Activated CD4-positive, CD25-positive, alpha-beta regulatory T cell treated with anti-CD3 and anti-CD28 coated beads, Interleukin-2, amount 50 U/mL, for 24 hours (primary cell): ENCODE measurements at regions not wholly inside any gene's neighbourhood (a gene's known extent, or its start where the extent isn't known, plus 50 kb on each side); places are given as distances from the start of the nearest gene placed in this dataset.
A peak's percentile ranks its signal among the peaks of the same experiment; 100 is the strongest.

Experiments
- ATAC-seq, 2 donors: fragments of 150-1000 bp; cut with Tn5 transposase; one replicate each; pipeline ENCODE4 v1.10.0; 2021; ENCODE audit warnings: mild to moderate bottlenecking in 1 of 2, moderate library complexity in 1 of 2

- ATAC-seq, result no peak
These were observed 593.0 kb upstream of the ATP2B1 start for GRCh38 chr12:90301561-90302133.

- no peak for ATAC-seq
These were observed 592.5 kb upstream of the ATP2B1 start for GRCh38 chr12:90301095-90301494.

GRCh38 chr12:90299666-90300065, 591.0 kb upstream of the ATP2B1 start:
- ATAC-seq, result no peak

GRCh38 chr12:90299121-90299520, 590.5 kb upstream of the ATP2B1 start:
- ATAC-seq, result peak; percentile 68 to 75

GRCh38 chr12:90298289-90298948, 589.8 kb upstream of the ATP2B1 start:
- peak in 1 of 2 donors; percentile 35 for ATAC-seq

GRCh38 chr12:90295858-90296257, 587.2 kb upstream of the ATP2B1 start:
- no peak for ATAC-seq

DNA sequence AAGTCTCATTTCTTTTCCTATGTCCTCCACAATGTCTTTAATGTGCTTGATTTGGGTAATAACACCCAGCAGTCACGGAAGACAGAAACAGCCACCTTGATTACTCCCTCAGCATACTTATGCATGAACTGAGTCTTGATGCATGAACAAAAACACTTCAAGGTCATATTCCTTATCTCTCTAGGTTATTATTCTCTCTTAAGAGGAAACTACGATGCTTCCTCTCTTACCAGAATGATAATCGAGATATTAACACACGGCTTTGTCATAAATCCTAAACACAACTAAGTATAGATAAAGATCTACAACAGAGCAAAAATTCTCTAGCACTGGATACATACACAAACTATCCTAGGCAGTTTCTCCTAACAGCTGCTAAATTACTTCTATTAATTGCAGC, 583.5 kb upstream of the ATP2B1 start:
- ATAC-seq, result no peak

DNA sequence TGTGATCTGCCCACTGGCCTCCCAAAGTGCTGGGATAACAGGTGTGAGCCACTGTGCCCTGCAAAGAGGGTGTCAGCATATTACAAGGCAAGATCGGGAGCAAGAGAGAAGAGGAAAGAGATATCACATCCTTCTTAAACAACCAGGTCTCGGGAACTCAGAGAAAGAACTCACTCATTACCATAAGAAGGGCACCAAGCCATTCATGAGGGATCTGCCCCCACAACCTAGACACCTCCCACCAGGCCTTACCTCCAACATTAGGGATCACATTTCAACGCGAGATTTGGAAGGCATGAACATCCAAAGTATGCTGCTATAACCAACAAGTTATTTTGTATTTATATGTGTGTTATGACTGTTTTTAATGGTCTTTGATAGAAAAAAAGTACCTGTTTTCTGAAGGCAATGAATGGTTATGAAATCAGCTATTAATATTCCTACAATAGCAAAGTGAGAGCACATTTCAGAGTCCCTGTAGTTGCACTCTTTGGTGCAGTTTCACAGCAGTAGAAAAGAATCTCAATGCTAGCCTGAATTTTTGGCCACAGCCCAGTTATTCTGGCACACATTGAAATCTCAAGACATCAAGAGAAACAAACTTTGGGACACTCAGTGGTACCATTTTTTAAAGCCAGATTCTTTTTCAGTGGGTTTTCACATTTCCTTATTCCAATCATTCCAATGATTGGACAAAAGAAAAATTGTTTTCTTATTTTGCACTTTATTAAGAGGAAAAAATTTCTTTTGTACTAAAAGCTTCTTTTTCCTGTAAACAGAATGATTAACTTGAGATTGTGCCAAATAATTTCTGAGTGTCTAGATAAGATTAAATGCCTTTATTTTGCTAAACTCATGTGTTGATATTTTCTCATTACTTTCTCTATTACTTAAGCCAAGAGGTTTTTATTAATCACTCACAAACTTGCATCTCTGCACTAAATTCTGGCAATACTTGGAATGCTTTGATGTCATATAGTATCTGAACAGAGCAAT, 582.6 kb upstream of the ATP2B1 start:
- no peak for ATAC-seq

DNA sequence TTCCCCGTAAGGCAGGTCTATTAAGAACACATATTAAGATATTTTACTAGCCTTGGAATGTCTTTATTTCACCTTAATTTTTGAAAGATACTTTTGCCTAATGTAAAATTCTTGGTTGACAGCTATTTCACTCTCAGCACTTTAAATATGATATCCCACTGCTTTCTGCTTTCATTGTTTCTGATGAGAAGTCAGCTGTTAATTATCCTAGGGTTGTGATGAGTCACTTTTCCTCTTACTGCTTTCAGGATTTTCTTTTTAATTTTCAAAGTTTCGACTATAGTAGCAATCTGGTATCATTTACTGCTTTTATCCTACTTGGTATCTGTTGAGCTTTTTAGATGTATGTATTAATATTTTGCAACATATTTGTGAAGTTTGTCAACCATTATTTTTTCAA, 578.9 kb upstream of the ATP2B1 start:
- no peak for ATAC-seq

GRCh38 chr12:90281154-90281868, 572.7 kb upstream of the ATP2B1 start:
- ATAC-seq, result no peak

DNA sequence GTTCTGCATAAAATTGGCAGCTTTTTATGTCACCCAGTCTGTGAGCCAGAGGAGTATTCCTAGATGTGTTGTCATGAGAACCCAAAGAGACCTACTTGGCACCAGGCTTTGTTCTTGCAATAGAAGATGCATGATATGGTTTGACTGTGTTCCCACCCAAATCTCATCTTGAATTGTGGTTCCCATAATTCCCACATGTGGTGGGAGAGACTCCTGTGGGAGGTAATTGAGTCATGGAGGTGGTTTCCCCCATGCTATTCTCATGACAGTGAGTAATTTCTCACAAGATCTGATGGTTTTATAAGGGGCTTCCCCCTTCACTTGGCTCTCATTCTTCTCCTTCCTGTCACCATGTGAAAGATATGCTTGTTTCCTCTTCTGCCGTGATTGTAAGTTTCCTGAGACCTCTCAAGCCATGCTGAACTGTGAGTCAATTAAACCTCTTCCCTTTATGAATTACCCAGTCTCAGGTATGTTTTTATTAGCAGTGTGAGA, 572.0 kb upstream of the ATP2B1 start:
- peak; percentile 73 to 80 for ATAC-seq

GRCh38 chr12:90280033-90280432, 571.4 kb upstream of the ATP2B1 start:
- ATAC-seq, result peak; percentile 75 to 78

GRCh38 chr12:90275088-90275487, 566.5 kb upstream of the ATP2B1 start:
- no peak for ATAC-seq

DNA sequence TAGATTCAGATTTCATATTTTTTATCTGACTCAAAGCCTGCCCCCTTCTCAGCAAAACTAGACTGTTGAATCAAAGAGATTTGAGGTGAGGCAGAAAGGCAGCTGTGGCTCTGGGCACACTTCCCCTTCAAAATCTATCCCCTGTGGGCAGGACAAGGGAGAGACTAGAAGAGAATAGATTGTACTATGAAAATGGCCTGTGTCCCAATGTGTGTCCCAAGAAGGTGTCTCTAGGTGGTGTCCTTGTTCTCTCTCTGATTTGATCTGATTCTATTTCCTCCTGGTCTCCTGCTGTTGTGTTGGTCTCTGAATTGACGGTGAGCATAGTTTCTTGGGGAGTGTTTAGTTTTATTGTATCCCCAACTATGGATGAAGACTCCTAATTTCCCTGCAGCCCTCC, 565.8 kb upstream of the ATP2B1 start:
- no peak for ATAC-seq

- ATAC-seq, result no peak
These were observed 559.9 kb upstream of the ATP2B1 start for GRCh38 chr12:90268574-90268973.

- no peak for ATAC-seq
These were observed 553.6 kb upstream of the ATP2B1 start for GRCh38 chr12:90262251-90262650.

DNA sequence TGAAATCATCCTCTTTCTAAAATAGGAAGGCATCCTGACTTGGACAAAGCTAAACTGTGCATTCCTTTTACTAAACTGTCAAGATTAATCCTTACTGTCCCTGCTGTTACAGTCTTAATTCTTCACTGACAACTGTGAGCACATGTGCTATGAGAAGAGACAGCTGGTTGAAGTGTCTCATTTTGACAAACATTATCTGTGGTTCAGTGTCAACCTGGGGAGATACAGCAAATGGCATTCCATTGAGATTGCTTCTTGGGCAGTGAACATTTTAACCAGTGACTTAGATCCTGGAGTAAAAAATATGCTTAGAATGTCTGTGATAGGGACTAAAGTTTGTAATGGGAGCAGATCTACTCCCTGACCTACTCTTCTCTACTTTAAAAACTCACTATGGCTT, 552.6 kb upstream of the ATP2B1 start:
- ATAC-seq, result no peak

- no peak for ATAC-seq
These were observed 551.5 kb upstream of the ATP2B1 start for GRCh38 chr12:90260136-90260535.

DNA sequence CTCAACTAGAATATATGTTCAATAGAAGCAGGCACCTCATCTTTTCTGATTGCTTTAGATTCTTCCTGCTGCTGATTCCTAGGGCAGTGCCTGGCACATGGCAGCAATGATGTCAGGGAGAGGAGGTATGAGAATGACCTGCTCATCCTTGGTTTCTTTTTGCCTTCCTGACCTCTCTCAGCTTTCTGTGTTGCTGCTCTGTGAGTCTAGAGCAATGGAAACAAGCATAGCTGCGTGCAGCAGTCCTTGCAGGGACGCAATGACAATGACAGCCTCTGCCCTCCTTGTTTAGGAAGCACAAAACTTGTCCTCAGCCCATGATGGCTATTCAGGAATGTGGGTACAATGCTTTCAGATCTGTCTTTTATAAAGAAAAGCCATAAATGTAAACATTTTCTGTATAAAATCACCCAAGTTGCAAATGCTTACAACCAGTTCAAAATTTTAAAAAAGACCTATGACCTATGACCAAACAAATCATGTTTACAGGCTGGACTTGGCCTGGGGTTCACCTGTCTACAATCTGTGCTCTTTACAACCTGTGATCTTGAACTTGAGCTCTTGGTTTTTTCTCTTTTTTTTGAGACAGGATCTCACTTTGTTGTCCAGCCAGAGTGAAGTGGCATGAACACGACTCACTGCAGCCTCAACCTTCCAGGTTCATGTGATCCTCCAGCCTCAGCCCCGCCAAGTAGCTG, 549.4 kb upstream of the ATP2B1 start:
- ATAC-seq, result no peak

GRCh38 chr12:90254796-90255195, 546.2 kb upstream of the ATP2B1 start:
- no peak for ATAC-seq

GRCh38 chr12:90253674-90254181, 545.1 kb upstream of the ATP2B1 start:
- peak; percentile 71 to 76 for ATAC-seq

- ATAC-seq, result no peak
These were observed 544.5 kb upstream of the ATP2B1 start for GRCh38 chr12:90253136-90253535.
